Activated T-cell treated with anti-CD3 and anti-CD28 coated beads, Interleukin-2, amount 50 U/mL, for 72 hours (primary cell): ENCODE measurements at regions not wholly inside any gene's neighbourhood (a gene's known extent, or its start where the extent isn't known, plus 50 kb on each side); places are given as distances from the start of the nearest gene placed in this dataset.

ENCODE experiments used
- ATAC-seq, 2 donors: fragments of 150-1000 bp; cut with Tn5 transposase; replicated peaks in 1 of 2; 2 replicates each; pipeline ENCODE4 v1.10.0; 2021; ENCODE audit warnings: moderate library complexity in 2 of 2, mild to moderate bottlenecking in 1 of 2
- DNase-seq, 2 donors: peaks; one replicate each; pipeline ENCODE4 v3.0.0; 2021 to 2022; ENCODE audit warnings: mixed read lengths in 1 of 2
- H3K27ac Mint-ChIP-seq: one replicate; pipeline ENCODE4 v1.8.0; 2022; ENCODE audit warnings: mild to moderate bottlenecking, moderate library complexity, mixed read lengths
- H3K27me3 Mint-ChIP-seq: one replicate; pipeline ENCODE4 v1.8.0; 2022; ENCODE audit warnings: low read depth, mixed read lengths
- H3K36me3 Mint-ChIP-seq, 2 donors: one replicate each; pipeline ENCODE4 v1.8.0; 2022; ENCODE audit warnings: mixed read lengths in 2 of 2, mild to moderate bottlenecking in 1 of 2; ENCODE audit not compliant: insufficient read depth in 2 of 2
- H3K4me1 Mint-ChIP-seq: one replicate; pipeline ENCODE4 v1.8.0; 2022; ENCODE audit warnings: low read depth, mixed read lengths
- H3K4me3 Mint-ChIP-seq, 2 donors: one replicate each; pipeline ENCODE4 v1.8.0; 2022; ENCODE audit warnings: mild to moderate bottlenecking in 2 of 2, mixed read lengths in 2 of 2, moderate library complexity in 2 of 2
- H3K9me3 Mint-ChIP-seq, 2 donors: one replicate each; pipeline ENCODE4 v1.8.0; 2022; ENCODE audit warnings: mixed read lengths in 2 of 2

GRCh38 chr9:13718086-13718485 lies 438.6 kb upstream of the MPDZ start:
- ATAC-seq (no peak), DNase-seq (no peak)
- Mint-ChIP-seq H3K27ac (no peak overlapping the region), H3K9me3 (peaks cover 1 to 4% of the 10 kb centered on the region in 2 donors), H3K4me3 (no peak overlapping the region), H3K27me3 (no peaks in the 10 kb centered on the region), H3K36me3 (no peaks in the 10 kb centered on the region), H3K4me1 (no peaks in the 10 kb centered on the region)

DNA sequence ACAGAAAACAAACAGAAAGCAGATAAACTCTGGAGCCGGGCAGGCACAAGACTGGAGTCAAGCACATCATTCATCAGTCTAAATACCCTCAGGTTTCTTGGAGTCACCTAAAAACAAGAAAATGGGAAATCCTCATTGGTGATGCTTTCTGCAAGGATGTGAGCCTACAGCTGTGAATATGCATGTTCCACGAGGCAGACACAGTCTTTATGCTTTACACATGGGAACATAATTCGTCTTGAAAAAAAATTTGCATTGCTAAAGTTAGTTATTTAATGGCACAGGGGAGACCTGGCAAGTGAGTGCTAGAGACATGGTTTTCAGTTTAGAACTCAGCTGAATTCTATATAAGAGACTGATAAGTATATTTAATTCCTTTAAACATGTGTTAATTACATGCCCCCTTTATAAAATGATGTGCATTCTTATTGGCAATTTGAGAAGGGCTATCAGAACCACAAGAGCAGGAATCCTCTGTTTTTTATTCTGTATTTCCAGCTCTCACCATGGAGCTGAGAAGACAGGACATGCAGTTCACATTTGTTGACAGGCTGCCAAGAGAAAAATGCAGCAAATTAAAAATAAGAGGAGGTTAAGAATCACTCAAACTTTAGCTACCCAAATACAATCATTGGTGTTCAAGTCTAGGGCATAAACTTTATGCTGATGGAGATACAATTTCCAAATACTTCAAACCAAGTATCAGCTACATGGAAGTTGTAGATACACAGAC lies 438.0 kb upstream of the MPDZ start:
- Mint-ChIP-seq H3K27ac (no peak overlapping the region), H3K9me3 (peaks cover 0 to 3% of the 10 kb centered on the region in 2 donors), H3K4me3 (no peak overlapping the region), H3K4me1 (no peaks in the 10 kb centered on the region), H3K36me3 (no peaks in the 10 kb centered on the region), H3K27me3 (no peaks in the 10 kb centered on the region)
- DNase-seq (no peak), ATAC-seq (no peak)

GRCh38 chr9:13716601-13717321 lies 437.3 kb upstream of the MPDZ start:
- Mint-ChIP-seq H3K4me1 (no peaks in the 10 kb centered on the region), H3K27me3 (no peaks in the 10 kb centered on the region), H3K9me3 (peaks cover 0 to 2% of the 10 kb centered on the region in 2 donors), H3K4me3 (no peak overlapping the region), H3K36me3 (no peaks in the 10 kb centered on the region), H3K27ac (no peak overlapping the region)
- DNase-seq (no peak), ATAC-seq (no peak)

DNA sequence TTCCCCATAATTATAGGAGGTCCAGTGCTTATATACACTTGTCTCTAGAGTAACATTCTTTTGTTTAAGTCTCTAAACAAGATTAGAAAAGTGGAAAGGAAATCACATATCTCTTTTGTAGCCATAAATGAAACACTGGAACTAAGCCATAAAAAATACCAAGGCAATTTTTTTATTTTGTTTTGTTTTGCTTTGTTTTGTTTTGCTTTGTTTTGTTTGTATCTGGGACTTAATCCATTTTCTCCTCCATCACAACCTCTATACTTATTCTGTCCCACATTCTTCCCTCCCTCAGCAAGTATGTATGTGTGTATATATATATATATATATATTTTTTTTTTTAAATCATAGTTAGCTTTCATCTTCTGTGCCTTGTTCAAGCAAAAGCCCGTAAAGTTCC lies 436.6 kb upstream of the MPDZ start:
- Mint-ChIP-seq H3K9me3 (peaks cover 0 to 4% of the 10 kb centered on the region in 2 donors), H3K36me3 (no peaks in the 10 kb centered on the region), H3K27me3 (no peaks in the 10 kb centered on the region), H3K4me1 (no peaks in the 10 kb centered on the region), H3K4me3 (no peak overlapping the region), H3K27ac (no peak overlapping the region)
- ATAC-seq (no peak), DNase-seq (no peak)

GRCh38 chr9:13715430-13715829 lies 435.9 kb upstream of the MPDZ start:
- H3K9me3 Mint-ChIP-seq: peaks cover 1 to 5% of the 10 kb centered on the region in 2 donors
- ATAC-seq: no peak
- H3K27me3 Mint-ChIP-seq: no peaks in the 10 kb centered on the region
- H3K27ac Mint-ChIP-seq: no peak overlapping the region
- no peak for DNase-seq
- H3K36me3 Mint-ChIP-seq: no peaks in the 10 kb centered on the region
- H3K4me3 Mint-ChIP-seq: no peak overlapping the region
- H3K4me1 Mint-ChIP-seq: no peaks in the 10 kb centered on the region

GRCh38 chr9:13707612-13708576 lies 428.4 kb upstream of the MPDZ start:
- H3K4me3 Mint-ChIP-seq: no peak overlapping the region
- peaks cover 4 to 13% of the 10 kb centered on the region in 2 donors for H3K9me3 Mint-ChIP-seq
- DNase-seq (no peak), ATAC-seq (no peak)
- H3K4me1 Mint-ChIP-seq: no peaks in the 10 kb centered on the region
- no peaks in the 10 kb centered on the region for H3K27me3 Mint-ChIP-seq
- no peak overlapping the region for H3K27ac Mint-ChIP-seq
- H3K36me3 Mint-ChIP-seq: peaks cover 0 to 3% of the 10 kb centered on the region in 2 donors

DNA sequence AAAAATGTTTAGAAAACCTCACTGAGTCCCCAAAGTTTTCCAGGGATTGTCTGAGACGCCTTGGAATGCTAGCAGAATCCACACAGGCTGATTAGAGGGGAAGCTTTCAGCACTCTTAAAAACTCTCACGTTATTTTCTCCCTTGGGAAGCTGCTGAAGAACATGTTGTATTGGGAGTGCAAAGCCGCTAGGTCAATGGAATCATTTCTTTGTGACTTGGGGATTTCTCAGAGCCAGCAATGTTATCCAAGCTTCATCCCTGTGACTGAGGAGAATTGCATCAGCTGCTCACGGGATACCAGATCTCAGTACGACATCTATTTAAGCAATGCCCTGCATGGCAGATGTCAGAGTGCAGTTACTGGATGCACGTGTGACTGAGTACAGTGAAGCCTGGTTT lies 426.4 kb upstream of the MPDZ start:
- no peaks in the 10 kb centered on the region for H3K27me3 Mint-ChIP-seq
- peaks cover 0 to 3% of the 10 kb centered on the region in 2 donors for H3K36me3 Mint-ChIP-seq
- H3K27ac Mint-ChIP-seq: no peak overlapping the region
- no peaks in the 10 kb centered on the region for H3K4me1 Mint-ChIP-seq
- no peak overlapping the region for H3K4me3 Mint-ChIP-seq
- no peak for ATAC-seq
- no peak for DNase-seq
- peaks cover 4 to 11% of the 10 kb centered on the region in 2 donors for H3K9me3 Mint-ChIP-seq

GRCh38 chr9:13705373-13705772 lies 425.9 kb upstream of the MPDZ start:
- Mint-ChIP-seq H3K4me1 (no peaks in the 10 kb centered on the region), H3K36me3 (peaks cover 0 to 3% of the 10 kb centered on the region in 2 donors)
- ATAC-seq: no peak

GRCh38 chr9:13690595-13690994 lies 411.1 kb upstream of the MPDZ start:
- Mint-ChIP-seq H3K27ac (no peak overlapping the region), H3K9me3 (peaks cover 14 to 15% of the 10 kb centered on the region in 2 donors), H3K4me3 (no peak overlapping the region), H3K4me1 (no peaks in the 10 kb centered on the region), H3K36me3 (peaks cover 0 to 1% of the 10 kb centered on the region in 2 donors), H3K27me3 (no peaks in the 10 kb centered on the region)
- no peak for ATAC-seq
- DNase-seq: no peak

More at GRCh38 chr9:13705373-13705772, 425.9 kb upstream of the MPDZ start:
- H3K4me3 Mint-ChIP-seq: no peak overlapping the region
- H3K9me3 Mint-ChIP-seq: peaks cover 2 to 9% of the 10 kb centered on the region in 2 donors
- H3K27me3 Mint-ChIP-seq: no peaks in the 10 kb centered on the region
- DNase-seq: no peak
- no peak overlapping the region for H3K27ac Mint-ChIP-seq

- H3K27me3 Mint-ChIP-seq: no peaks in the 10 kb centered on the region
- DNase-seq (no peak), ATAC-seq (no peak)
- H3K27ac Mint-ChIP-seq: no peak overlapping the region
- peaks cover 0 to 1% of the 10 kb centered on the region in 2 donors for H3K36me3 Mint-ChIP-seq
- no peak overlapping the region for H3K4me3 Mint-ChIP-seq
- H3K4me1 Mint-ChIP-seq: no peaks in the 10 kb centered on the region
- H3K9me3 Mint-ChIP-seq: peaks cover 12 to 17% of the 10 kb centered on the region in 2 donors
Observed at GRCh38 chr9:13689925-13690324, 410.4 kb upstream of the MPDZ start.

DNA sequence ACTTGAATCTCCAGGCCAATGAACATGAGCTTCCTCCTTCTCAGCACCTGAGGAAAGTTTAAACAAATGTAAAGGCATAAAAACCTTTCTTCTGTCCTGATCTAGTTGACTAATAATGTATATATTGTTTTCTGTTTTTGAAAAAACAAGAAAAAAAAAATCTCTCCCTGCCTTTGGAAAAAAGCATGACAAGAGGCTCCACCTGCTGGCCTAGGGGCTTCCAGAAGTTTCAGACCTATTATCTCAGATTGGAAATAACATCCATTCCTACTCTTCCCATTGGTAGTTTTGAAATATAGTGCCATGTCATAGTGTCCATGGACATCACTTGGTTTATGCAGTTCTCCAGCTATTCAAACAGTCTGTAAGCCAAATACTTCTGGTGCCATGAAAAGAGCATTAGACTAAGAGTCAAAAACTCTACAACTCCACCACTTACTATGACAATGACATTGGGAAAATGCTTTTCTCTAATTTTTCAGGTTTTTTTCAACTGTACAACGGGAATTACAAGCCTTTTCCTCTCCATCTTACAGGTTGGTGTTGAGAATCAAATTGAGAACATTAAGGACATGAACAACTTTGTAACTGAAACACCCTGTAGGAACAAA lies 409.6 kb upstream of the MPDZ start:
- peaks cover 10 to 12% of the 10 kb centered on the region in 2 donors for H3K9me3 Mint-ChIP-seq
- no peaks in the 10 kb centered on the region for H3K4me1 Mint-ChIP-seq
- no peaks in the 10 kb centered on the region for H3K27me3 Mint-ChIP-seq
- no peak overlapping the region for H3K4me3 Mint-ChIP-seq
- DNase-seq: no peak
- no peak for ATAC-seq
- peaks cover 0 to 1% of the 10 kb centered on the region in 2 donors for H3K36me3 Mint-ChIP-seq
- no peak overlapping the region for H3K27ac Mint-ChIP-seq

DNA sequence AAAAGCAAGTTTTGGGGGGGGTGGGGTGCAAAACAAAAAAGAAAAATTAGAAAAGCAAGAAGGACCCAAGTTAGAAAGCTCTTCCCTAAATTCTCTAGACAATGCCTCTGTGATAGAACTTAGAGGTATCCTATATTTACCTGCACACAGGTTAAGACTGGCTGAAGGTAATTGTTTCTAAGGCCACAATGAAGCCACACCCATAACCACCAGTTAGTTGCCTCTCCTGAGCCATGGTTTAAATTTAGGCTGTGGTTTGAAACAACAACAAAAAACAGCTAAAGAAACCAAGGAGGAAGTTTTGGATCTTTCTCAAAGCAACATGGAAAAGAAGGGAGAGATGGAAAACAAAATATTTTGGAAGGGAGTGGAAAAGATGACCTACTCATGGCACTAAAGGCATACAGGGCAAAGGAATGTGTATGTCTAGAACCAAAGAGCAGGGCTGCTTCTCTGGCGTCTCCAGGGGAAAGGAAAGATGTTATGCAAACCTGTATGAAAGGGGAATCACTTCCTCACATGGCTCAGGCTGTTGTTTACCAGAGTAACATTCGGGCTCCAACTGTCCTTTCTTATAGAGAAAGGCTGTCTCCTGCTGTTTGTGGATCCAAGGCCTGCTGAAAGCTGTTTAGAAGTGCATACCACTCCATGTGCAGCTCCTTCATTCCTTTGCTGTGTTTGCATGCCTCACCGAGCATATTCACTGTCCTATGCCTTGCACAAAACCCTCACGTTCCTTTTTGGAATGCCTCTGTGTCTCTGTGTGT lies 408.9 kb upstream of the MPDZ start:
- Mint-ChIP-seq H3K4me1 (no peaks in the 10 kb centered on the region), H3K27me3 (no peaks in the 10 kb centered on the region), H3K36me3 (peaks cover 0 to under 1% of the 10 kb centered on the region in 2 donors), H3K9me3 (peaks cover 7 to 8% of the 10 kb centered on the region in 2 donors), H3K27ac (peak overlapping the region; percentile 20), H3K4me3 (no peak overlapping the region)
- DNase-seq (no peak), ATAC-seq (no peak)
